Peyer's patch (tissue), 4 donors: ENCODE measurements at regions not wholly inside any gene's neighbourhood (a gene's known extent, or its start where the extent isn't known, plus 50 kb on each side); places are given as distances from the start of the nearest gene placed in this dataset.

Source experiments
- CTCF ChIP-seq, 6 experiments: fragments of 450-650 bp in 4 of 6; fragments of 200-600 bp in 2 of 6; sonication (generic) in 1 of 6; IDR thresholded peaks; one replicate each; pipeline ENCODE4 v1.5.1; 2017 to 2019; ENCODE audit warnings: antibody characterized with exemption in 6 of 6, mild to moderate bottlenecking in 3 of 6, moderate library complexity in 1 of 6
- POLR2A ChIP-seq, 2 donors: fragments of 450-650 bp; IDR thresholded peaks; one replicate each; pipeline ENCODE4 v1.5.1; 2017; ENCODE audit warnings: antibody characterized with exemption in 2 of 2, mild to moderate bottlenecking in 2 of 2, moderate library complexity in 2 of 2

GRCh38 chr5:109945723-109946480, 256.2 kb downstream of the MAN2A1 start:
- TF ChIP-seq CTCF (IDR thresholded peaks at IDR 0.05) (no peak), POLR2A (IDR thresholded peaks at IDR 0.05) (no peak)
